Loucy (cell line): ENCODE measurements at regions not wholly inside any gene's neighbourhood (a gene's known extent, or its start where the extent isn't known, plus 50 kb on each side); places are given as distances from the start of the nearest gene placed in this dataset.

Source experiments
- H2AFZ ChIP-seq: fragments of 200-600 bp; sonication (generic); 2 replicates; pipeline ENCODE4 v1.6.0; 2016; ENCODE audit warnings: antibody characterized with exemption, mild to moderate bottlenecking, low read length, moderate library complexity
- H3F3A ChIP-seq: fragments of 200-600 bp; 2 replicates; pipeline ENCODE4 v1.6.0; 2016; ENCODE audit warnings: antibody characterized with exemption, low read depth, mild to moderate bottlenecking
- H3K27me3 ChIP-seq: fragments of 200-600 bp; sonication (generic); 2 replicates; pipeline ENCODE4 v1.6.1; 2014; ENCODE audit warnings: low read length, mild to moderate bottlenecking; ENCODE audit not compliant: insufficient read depth, poor library complexity, severe bottlenecking
- H3K36me3 ChIP-seq: fragments of 200-600 bp; sonication (generic); 2 replicates; pipeline ENCODE4 v1.6.1; 2016; ENCODE audit warnings: low read length; ENCODE audit not compliant: insufficient read depth
- H3K4me1 ChIP-seq: fragments of 200-600 bp; sonication (generic); 2 replicates; pipeline ENCODE4 v1.5.1; 2014; ENCODE audit warnings: low read length, mild to moderate bottlenecking; ENCODE audit not compliant: insufficient read depth, poor library complexity, severe bottlenecking
- H3K4me2 ChIP-seq: fragments of 200-600 bp; sonication (generic); 2 replicates; pipeline ENCODE4 v1.6.0; 2014; ENCODE audit warnings: antibody characterized with exemption, low read length, low read depth, mild to moderate bottlenecking; ENCODE audit not compliant: poor library complexity, severe bottlenecking
- H3K4me3 ChIP-seq: fragments of 200-600 bp; sonication (generic); 2 replicates; pipeline ENCODE4 v1.5.1; 2014; ENCODE audit warnings: low read length, mild to moderate bottlenecking, mixed read lengths; ENCODE audit not compliant: poor library complexity, severe bottlenecking
- H3K79me2 ChIP-seq: fragments of 200-600 bp; sonication (generic); 2 replicates; pipeline ENCODE4 v1.6.1; 2014; ENCODE audit warnings: low read length; ENCODE audit not compliant: insufficient read depth
- H3K9ac ChIP-seq: fragments of 200-600 bp; sonication (generic); 2 replicates; pipeline ENCODE4 v1.6.0; 2014; ENCODE audit warnings: mild to moderate bottlenecking, low read depth, low read length, moderate library complexity; ENCODE audit not compliant: poor library complexity, severe bottlenecking
- H3K9me2 ChIP-seq: fragments of 200-600 bp; sonication (generic); replicated peaks from 2 replicates; pipeline ENCODE4 v1.6.1; 2016; ENCODE audit warnings: low read depth, low read length, mixed read lengths
- H3K9me3 ChIP-seq: fragments of 200-600 bp; sonication (generic); 2 replicates; pipeline ENCODE4 v1.6.1; 2014; ENCODE audit warnings: mild to moderate bottlenecking, antibody characterized with exemption, low read length, low read depth; ENCODE audit not compliant: insufficient read depth
- H4K20me1 ChIP-seq: fragments of 200-600 bp; sonication (generic); 2 replicates; pipeline ENCODE4 v1.6.0; 2014; ENCODE audit warnings: antibody characterized with exemption, low read length, mild to moderate bottlenecking; ENCODE audit not compliant: insufficient read depth, poor library complexity, severe bottlenecking
- CTCF ChIP-seq: fragments of 200-600 bp; sonication (generic); conservative IDR thresholded peaks from 2 replicates; pipeline ENCODE4 v1.5.1; 2014; ENCODE audit warnings: mild to moderate bottlenecking, antibody characterized with exemption, low read length
- EZH2phosphoT487 ChIP-seq: fragments of 200-600 bp; IDR thresholded peaks from 2 replicates; pipeline ENCODE4 v1.6.1; 2018; ENCODE audit warnings: antibody characterized with exemption, mild to moderate bottlenecking, moderate library complexity, borderline replicate concordance

- H3K36me3 ChIP-seq: no peaks in the 10 kb centered on the region
- H3K9ac ChIP-seq: no peak overlapping the region
- no peaks in the 10 kb centered on the region for H3K79me2 ChIP-seq
- no peaks in the 10 kb centered on the region for H3K4me1 ChIP-seq
- no peak overlapping the region for H3K4me2 ChIP-seq
- TF ChIP-seq EZH2phosphoT487 (no peak), CTCF (no peak)
- no peaks in the 10 kb centered on the region for H4K20me1 ChIP-seq
- no peaks in the 10 kb centered on the region for H3K9me2 ChIP-seq
- H3F3A ChIP-seq: no peaks in the 10 kb centered on the region
- no peak overlapping the region for H2AFZ ChIP-seq
- no peaks in the 10 kb centered on the region for H3K27me3 ChIP-seq
- H3K9me3 ChIP-seq: no peaks in the 10 kb centered on the region
- no peak overlapping the region for H3K4me3 ChIP-seq
Measured at GRCh38 chr18:41751161-41751560, 203.9 kb upstream of the PIK3C3 start.

- Histone ChIP-seq H3K79me2 (no peaks in the 10 kb centered on the region), H3K4me1 (no peaks in the 10 kb centered on the region), H3F3A (no peaks in the 10 kb centered on the region), H3K9ac (no peak overlapping the region), H3K4me2 (no peak overlapping the region), H3K9me2 (no peaks in the 10 kb centered on the region), H4K20me1 (no peaks in the 10 kb centered on the region), H3K9me3 (no peaks in the 10 kb centered on the region), H3K27me3 (no peaks in the 10 kb centered on the region), H3K4me3 (no peak overlapping the region), H3K36me3 (no peaks in the 10 kb centered on the region), H2AFZ (no peak overlapping the region)
- no peak for TF ChIP-seq CTCF
- no peak for TF ChIP-seq EZH2phosphoT487
Measured at GRCh38 chr18:41747723-41748242, 207.3 kb upstream of the PIK3C3 start.

GRCh38 chr18:41745166-41746049, 209.6 kb upstream of the PIK3C3 start:
- Histone ChIP-seq H2AFZ (no peak overlapping the region), H3K9me3 (no peaks in the 10 kb centered on the region), H3K4me2 (no peak overlapping the region), H4K20me1 (no peaks in the 10 kb centered on the region), H3K79me2 (no peaks in the 10 kb centered on the region), H3K36me3 (no peaks in the 10 kb centered on the region), H3K27me3 (no peaks in the 10 kb centered on the region), H3K4me1 (no peaks in the 10 kb centered on the region), H3K9ac (no peak overlapping the region), H3K9me2 (no peaks in the 10 kb centered on the region), H3F3A (no peaks in the 10 kb centered on the region), H3K4me3 (no peak overlapping the region)
- TF ChIP-seq EZH2phosphoT487 (no peak), CTCF (peak; percentile 81)
